ENCODE measurements at regions not wholly inside any gene's neighbourhood (a gene's known extent, or its start where the extent isn't known, plus 50 kb on each side); places are given as distances from the start of the nearest gene placed in this dataset.
"Not testable (repeated sequence)": the region's sequence is repeated elsewhere in the genome, so short reads cannot be mapped to it uniquely, and the experiment has no call there.

GRCh38 chr7:119908948-119909347, 364.0 kb upstream of the KCND2 start:
- DNase-seq, result no peak

- not testable (repeated sequence) for DNase-seq
Measured at GRCh38 chr7:119914119-119914518, 358.9 kb upstream of the KCND2 start.

- no peak for DNase-seq
Measured at GRCh38 chr7:119916501-119916900, 356.5 kb upstream of the KCND2 start.

- no peak for DNase-seq
Measured at GRCh38 chr7:119918185-119918584, 354.8 kb upstream of the KCND2 start.

GRCh38 chr7:119919986-119920385, 353.0 kb upstream of the KCND2 start:
- DNase-seq, result no peak

GRCh38 chr7:119925581-119926289, 347.2 kb upstream of the KCND2 start:
- peak; percentile 5 to 25 for DNase-seq

- DNase-seq, result no peak
Measured at GRCh38 chr7:119929891-119930290, 343.1 kb upstream of the KCND2 start.

- DNase-seq, result no peak
Measured at GRCh38 chr7:119931230-119931824, 341.6 kb upstream of the KCND2 start.

- peak; percentile 9 to 59 for DNase-seq
Measured at GRCh38 chr7:119935418-119936025, 337.5 kb upstream of the KCND2 start.

GRCh38 chr7:119936836-119937235, 336.1 kb upstream of the KCND2 start:
- DNase-seq, result no peak

GRCh38 chr7:119937745-119938144, 335.2 kb upstream of the KCND2 start:
- no peak for DNase-seq

GRCh38 chr7:119943942-119944600, 328.9 kb upstream of the KCND2 start:
- no peak for DNase-seq

GRCh38 chr7:119944601-119944972, 328.4 kb upstream of the KCND2 start:
- no peak for DNase-seq

GRCh38 chr7:119945822-119946221, 327.2 kb upstream of the KCND2 start:
- DNase-seq, result no peak

GRCh38 chr7:119949053-119949452, 323.9 kb upstream of the KCND2 start:
- no peak for DNase-seq

- not testable (repeated sequence) for DNase-seq
Measured at GRCh38 chr7:119950390-119951041, 322.5 kb upstream of the KCND2 start.

- not testable (repeated sequence) for DNase-seq
Measured at GRCh38 chr7:119951614-119952013, 321.4 kb upstream of the KCND2 start.

GRCh38 chr7:119957335-119957734, 315.6 kb upstream of the KCND2 start:
- DNase-seq, result no peak

GRCh38 chr7:119959811-119960210, 313.2 kb upstream of the KCND2 start:
- DNase-seq, result no peak

GRCh38 chr7:119963654-119964053, 309.3 kb upstream of the KCND2 start:
- DNase-seq, result no peak

GRCh38 chr7:119964065-119964464, 308.9 kb upstream of the KCND2 start:
- no peak for DNase-seq

GRCh38 chr7:119964788-119965542, 308.0 kb upstream of the KCND2 start:
- DNase-seq, result no peak

GRCh38 chr7:119967221-119967620, 305.8 kb upstream of the KCND2 start:
- DNase-seq, result no peak
